ENCODE measurements at regions not wholly inside any gene's neighbourhood (a gene's known extent, or its start where the extent isn't known, plus 50 kb on each side); places are given as distances from the start of the nearest gene placed in this dataset.

DNA sequence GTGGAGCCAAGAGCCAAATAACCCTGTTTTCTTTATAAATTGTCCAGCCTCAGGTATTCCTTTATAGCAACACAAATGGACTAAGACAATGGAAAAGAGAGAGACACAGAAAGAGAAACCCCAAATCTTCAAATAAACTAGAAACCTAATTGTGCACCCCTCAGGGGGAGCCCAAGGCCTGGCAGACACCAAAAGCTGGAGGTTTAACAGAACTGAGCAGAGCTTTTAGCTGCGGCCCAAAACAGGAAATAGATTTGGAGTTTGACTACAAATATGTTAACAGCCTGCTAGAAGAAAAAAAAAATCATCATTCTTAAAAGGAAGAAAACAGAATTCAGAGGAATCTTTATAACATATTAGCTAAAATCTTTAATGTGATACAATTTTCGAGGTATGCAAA is 1135.0 kb downstream of the GATA3 start:
- TF ChIP-seq POLR2A (IDR thresholded peaks at IDR 0.05; ENCODE audit: low read depth, low read length) (no peak), TAF1 (IDR thresholded peaks at IDR 0.05; ENCODE audit: borderline replicate concordance, low read depth, low read length) (no peak)
